ENCODE measurements at regions not wholly inside any gene's neighbourhood (a gene's known extent, or its start where the extent isn't known, plus 50 kb on each side); places are given as distances from the start of the nearest gene placed in this dataset.

DNA sequence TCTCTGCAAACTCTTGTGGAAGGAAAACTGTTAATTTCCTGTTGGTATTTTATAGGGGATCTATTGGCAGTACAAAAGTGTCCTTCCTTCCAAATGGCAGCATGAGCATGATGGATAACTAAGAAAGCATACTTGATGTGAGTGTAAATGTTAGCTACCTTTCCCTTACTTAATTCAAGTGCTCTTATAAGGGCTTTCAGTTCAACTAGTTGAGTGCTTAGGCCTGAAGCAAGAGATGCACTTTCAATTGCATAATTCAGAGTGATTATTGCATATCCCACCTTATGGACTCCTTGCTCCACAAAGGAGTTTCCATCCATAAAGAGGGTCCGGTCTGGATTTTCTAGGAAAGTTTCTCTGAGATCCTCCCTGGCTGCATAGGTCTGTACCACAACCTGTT, 56.3 kb upstream of the CYP2C8 start:
- H3K27ac ChIP-seq (ENCODE audit: low read depth in 2 of 2, low read length in 1 of 2), result no peak overlapping the region
- no peaks in the 10 kb centered on the region for H3K36me3 ChIP-seq (replicated peaks in 1 of 2; ENCODE audit: control insufficient read depth in 1 of 2, insufficient read depth in 2 of 2, low read length in 1 of 2)
- H3K27me3 ChIP-seq (ENCODE audit: insufficient read depth), result no peaks in the 10 kb centered on the region
- H3K4me2 ChIP-seq, result no peak overlapping the region
- no peak overlapping the region for H3K9ac ChIP-seq
- H3F3A ChIP-seq (replicated peaks; ENCODE audit: insufficient read depth), result no peaks in the 10 kb centered on the region
- no peak overlapping the region for H3K4me3 ChIP-seq (ENCODE audit: low read depth in 2 of 2, low read length in 1 of 2)
- TF ChIP-seq TEAD4 (IDR thresholded peaks at IDR 0.05; ENCODE audit: borderline replicate concordance, insufficient read depth) (no peak), NRF1 (IDR thresholded peaks at IDR 0.05; ENCODE audit: low read depth, low read length) (no peak), MEF2A (IDR thresholded peaks at IDR 0.05; ENCODE audit: borderline replicate concordance, low read depth) (no peak), FOSL2 (IDR thresholded peaks at IDR 0.05; ENCODE audit: borderline replicate concordance, low read depth) (no peak)
- DNase-seq, result no peak
- WGBS (ENCODE audit: low lambda C conversion rate), result 28% methylated on average over 1 of the region's 1 CpG
- ChIA-PET POLR2A (no interaction called here), CTCF (interaction anchor here (0.7 to 1.4 kb wide), 2 partner anchors 8 to 117 kb away, joined by 3 to 7 read pairs; no protein-coding TSS in a partner anchor)
- H3K4me1 ChIP-seq (ENCODE audit: control insufficient read depth in 1 of 2, insufficient read depth in 2 of 2, low read depth in 1 of 2, low read length in 1 of 2), result no peaks in the 10 kb centered on the region
- H3K79me2 ChIP-seq (ENCODE audit: insufficient read depth), result no peaks in the 10 kb centered on the region
- H3K9me2 ChIP-seq, result no peaks in the 10 kb centered on the region
- no peaks in the 10 kb centered on the region for H4K20me1 ChIP-seq (ENCODE audit: insufficient read depth)
- H2AFZ ChIP-seq (ENCODE audit: low read depth), result no peak overlapping the region
- H3K9me3 ChIP-seq, result no peaks in the 10 kb centered on the region

DNA sequence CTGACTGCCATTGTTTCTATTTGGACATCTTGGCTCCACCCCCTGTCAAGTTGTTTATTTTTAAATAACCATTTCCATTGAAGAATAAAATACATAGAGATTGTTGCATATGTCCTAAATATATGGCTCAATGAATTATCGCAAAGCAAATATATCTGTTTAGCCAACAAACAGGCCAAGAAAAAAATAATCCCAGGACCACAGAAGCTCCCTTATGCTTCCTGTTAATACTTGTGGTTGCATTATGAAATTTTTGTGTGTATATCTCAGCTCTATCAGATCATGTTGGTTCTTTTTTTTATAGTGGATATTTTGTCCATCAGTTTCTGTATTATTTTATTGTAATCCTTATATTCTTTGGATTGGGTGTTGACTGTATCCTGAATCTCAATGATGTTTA, 53.4 kb upstream of the CYP2C8 start:
- WGBS (ENCODE audit: low lambda C conversion rate), result 66% methylated on average over 1 of the region's 1 CpG
- ChIA-PET CTCF (interaction anchor here (2.7 kb wide), 1 partner anchor 11 kb away, joined by 9 read pairs; no protein-coding TSS in a partner anchor), POLR2A (no interaction called here)
- no peak for TF ChIP-seq NFIC (IDR thresholded peaks at IDR 0.05; ENCODE audit: borderline replicate concordance)
- TF ChIP-seq, protein P1, sequence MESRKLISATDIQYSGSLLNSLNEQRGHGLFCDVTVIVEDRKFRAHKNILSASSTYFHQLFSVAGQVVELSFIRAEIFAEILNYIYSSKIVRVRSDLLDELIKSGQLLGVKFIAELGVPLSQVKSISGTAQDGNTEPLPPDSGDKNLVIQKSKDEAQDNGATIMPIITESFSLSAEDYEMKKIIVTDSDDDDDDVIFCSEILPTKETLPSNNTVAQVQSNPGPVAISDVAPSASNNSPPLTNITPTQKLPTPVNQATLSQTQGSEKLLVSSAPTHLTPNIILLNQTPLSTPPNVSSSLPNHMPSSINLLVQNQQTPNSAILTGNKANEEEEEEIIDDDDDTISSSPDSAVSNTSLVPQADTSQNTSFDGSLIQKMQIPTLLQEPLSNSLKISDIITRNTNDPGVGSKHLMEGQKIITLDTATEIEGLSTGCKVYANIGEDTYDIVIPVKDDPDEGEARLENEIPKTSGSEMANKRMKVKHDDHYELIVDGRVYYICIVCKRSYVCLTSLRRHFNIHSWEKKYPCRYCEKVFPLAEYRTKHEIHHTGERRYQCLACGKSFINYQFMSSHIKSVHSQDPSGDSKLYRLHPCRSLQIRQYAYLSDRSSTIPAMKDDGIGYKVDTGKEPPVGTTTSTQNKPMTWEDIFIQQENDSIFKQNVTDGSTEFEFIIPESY (IDR thresholded peaks at IDR 0.05; ENCODE audit: borderline replicate concordance, low read depth), result no peak
- TF ChIP-seq RFX5 (IDR thresholded peaks at IDR 0.05; ENCODE audit: low read length), result no peak
- TF ChIP-seq TAF1 (IDR thresholded peaks at IDR 0.05; ENCODE audit: borderline replicate concordance, low read depth, low read length), result no peak
- TF ChIP-seq, protein P2, sequence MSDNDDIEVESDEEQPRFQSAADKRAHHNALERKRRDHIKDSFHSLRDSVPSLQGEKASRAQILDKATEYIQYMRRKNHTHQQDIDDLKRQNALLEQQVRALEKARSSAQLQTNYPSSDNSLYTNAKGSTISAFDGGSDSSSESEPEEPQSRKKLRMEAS (IDR thresholded peaks at IDR 0.05; ENCODE audit: low read depth), result no peak
- no peaks in the 10 kb centered on the region for H3K27me3 ChIP-seq (ENCODE audit: insufficient read depth)
- H3K9me3 ChIP-seq, result no peaks in the 10 kb centered on the region
- no peak overlapping the region for H3K4me2 ChIP-seq
- no peak overlapping the region for H3K27ac ChIP-seq (ENCODE audit: low read depth in 2 of 2, low read length in 1 of 2)
- no peaks in the 10 kb centered on the region for H3K9me2 ChIP-seq
- no peak overlapping the region for H3K9ac ChIP-seq
- no peaks in the 10 kb centered on the region for H3F3A ChIP-seq (replicated peaks; ENCODE audit: insufficient read depth)
- no peak for DNase-seq
- no peaks in the 10 kb centered on the region for H3K4me1 ChIP-seq (ENCODE audit: control insufficient read depth in 1 of 2, insufficient read depth in 2 of 2, low read depth in 1 of 2, low read length in 1 of 2)
- no peak overlapping the region for H2AFZ ChIP-seq (ENCODE audit: low read depth)
- H3K79me2 ChIP-seq (ENCODE audit: insufficient read depth), result no peaks in the 10 kb centered on the region
- no peaks in the 10 kb centered on the region for H3K36me3 ChIP-seq (replicated peaks in 1 of 2; ENCODE audit: control insufficient read depth in 1 of 2, insufficient read depth in 2 of 2, low read length in 1 of 2)
- no peaks in the 10 kb centered on the region for H4K20me1 ChIP-seq (ENCODE audit: insufficient read depth)
- no peak overlapping the region for H3K4me3 ChIP-seq (ENCODE audit: low read depth in 2 of 2, low read length in 1 of 2)

DNA sequence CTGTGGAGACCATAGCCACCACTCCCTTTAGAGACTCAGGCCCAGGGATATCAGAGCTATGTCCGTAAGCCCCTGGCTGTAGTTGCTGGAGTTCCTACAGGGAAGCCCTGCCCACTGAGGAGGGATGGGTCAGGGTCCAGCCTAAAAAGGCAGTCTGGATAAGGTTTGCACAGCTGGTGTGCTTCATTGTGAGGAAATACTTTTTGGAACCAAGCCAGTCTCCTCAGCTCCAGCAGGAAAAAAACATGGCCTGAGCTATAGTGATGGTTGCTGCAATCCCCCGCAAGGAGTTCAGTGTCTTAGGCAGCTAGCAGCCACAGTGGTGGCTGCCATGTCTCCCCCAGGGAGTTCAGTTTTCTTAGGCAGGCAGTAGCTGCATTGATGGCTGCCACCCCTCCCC, 52.6 kb upstream of the CYP2C8 start:
- ChIA-PET CTCF (interaction anchor here (2.7 kb wide), 1 partner anchor 12 kb away, joined by 9 read pairs; no protein-coding TSS in a partner anchor), POLR2A (no interaction called here)
- H3K4me2 ChIP-seq, result no peak overlapping the region
- no peaks in the 10 kb centered on the region for H3K4me1 ChIP-seq (ENCODE audit: control insufficient read depth in 1 of 2, insufficient read depth in 2 of 2, low read depth in 1 of 2, low read length in 1 of 2)
- H3K9me3 ChIP-seq, result no peaks in the 10 kb centered on the region
- H4K20me1 ChIP-seq (ENCODE audit: insufficient read depth), result no peaks in the 10 kb centered on the region
- no peak overlapping the region for H2AFZ ChIP-seq (ENCODE audit: low read depth)
- WGBS (ENCODE audit: low lambda C conversion rate), result 60% methylated on average over 2 of the region's 2 CpGs
- no peaks in the 10 kb centered on the region for H3K27me3 ChIP-seq (ENCODE audit: insufficient read depth)
- no peaks in the 10 kb centered on the region for H3K36me3 ChIP-seq (replicated peaks in 1 of 2; ENCODE audit: control insufficient read depth in 1 of 2, insufficient read depth in 2 of 2, low read length in 1 of 2)
- no peak for DNase-seq
- H3K9me2 ChIP-seq, result no peaks in the 10 kb centered on the region
- no peak overlapping the region for H3K27ac ChIP-seq (ENCODE audit: low read depth in 2 of 2, low read length in 1 of 2)
- no peaks in the 10 kb centered on the region for H3F3A ChIP-seq (replicated peaks; ENCODE audit: insufficient read depth)
- H3K9ac ChIP-seq, result no peak overlapping the region
- H3K4me3 ChIP-seq (ENCODE audit: low read depth in 2 of 2, low read length in 1 of 2), result no peak overlapping the region
- H3K79me2 ChIP-seq (ENCODE audit: insufficient read depth), result no peaks in the 10 kb centered on the region
- no peak for TF ChIP-seq GABPA (IDR thresholded peaks at IDR 0.05; ENCODE audit: low read depth)
- TF ChIP-seq, protein P3, sequence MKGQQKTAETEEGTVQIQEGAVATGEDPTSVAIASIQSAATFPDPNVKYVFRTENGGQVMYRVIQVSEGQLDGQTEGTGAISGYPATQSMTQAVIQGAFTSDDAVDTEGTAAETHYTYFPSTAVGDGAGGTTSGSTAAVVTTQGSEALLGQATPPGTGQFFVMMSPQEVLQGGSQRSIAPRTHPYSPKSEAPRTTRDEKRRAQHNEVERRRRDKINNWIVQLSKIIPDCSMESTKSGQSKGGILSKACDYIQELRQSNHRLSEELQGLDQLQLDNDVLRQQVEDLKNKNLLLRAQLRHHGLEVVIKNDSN (IDR thresholded peaks at IDR 0.05; ENCODE audit: borderline replicate concordance, low read depth), result no peak
- TF ChIP-seq TAF1 (IDR thresholded peaks at IDR 0.05; ENCODE audit: borderline replicate concordance, low read depth, low read length), result no peak
- no peak for TF ChIP-seq NRF1 (IDR thresholded peaks at IDR 0.05; ENCODE audit: low read depth, low read length)
- TF ChIP-seq, protein P4, sequence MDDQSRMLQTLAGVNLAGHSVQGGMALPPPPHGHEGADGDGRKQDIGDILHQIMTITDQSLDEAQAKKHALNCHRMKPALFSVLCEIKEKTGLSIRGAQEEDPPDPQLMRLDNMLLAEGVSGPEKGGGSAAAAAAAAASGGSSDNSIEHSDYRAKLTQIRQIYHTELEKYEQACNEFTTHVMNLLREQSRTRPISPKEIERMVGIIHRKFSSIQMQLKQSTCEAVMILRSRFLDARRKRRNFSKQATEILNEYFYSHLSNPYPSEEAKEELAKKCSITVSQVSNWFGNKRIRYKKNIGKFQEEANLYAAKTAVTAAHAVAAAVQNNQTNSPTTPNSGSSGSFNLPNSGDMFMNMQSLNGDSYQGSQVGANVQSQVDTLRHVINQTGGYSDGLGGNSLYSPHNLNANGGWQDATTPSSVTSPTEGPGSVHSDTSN (IDR thresholded peaks at IDR 0.05), result no peak
- TF ChIP-seq FOXM1 (IDR thresholded peaks at IDR 0.05; ENCODE audit: low read depth), result no peak
- no peak for TF ChIP-seq MXI1 (IDR thresholded peaks at IDR 0.05; ENCODE audit: low read depth, low read length)
- no peak for TF ChIP-seq GATA2 (CRISPR knock-in tag; IDR thresholded peaks at IDR 0.05)
- TF ChIP-seq RXRA (IDR thresholded peaks at IDR 0.05; ENCODE audit: borderline replicate concordance, low read depth), result no peak
- TF ChIP-seq, protein P2 (IDR thresholded peaks at IDR 0.05; ENCODE audit: low read depth), result no peak
- no peak for TF ChIP-seq POLR2AphosphoS5 (IDR thresholded peaks at IDR 0.05; ENCODE audit: low read depth, low read length)
- TF ChIP-seq RAD21 (IDR thresholded peaks at IDR 0.05; ENCODE audit: low read length), result no peak

Data from SK-N-SH (cell line).